Breast epithelium (tissue), 4 donors: ENCODE measurements at regions not wholly inside any gene's neighbourhood (a gene's known extent, or its start where the extent isn't known, plus 50 kb on each side); places are given as distances from the start of the nearest gene placed in this dataset.

Source experiments
- DNase-seq, 2 donors: peaks; one replicate each; pipeline ENCODE4 v3.0.0-alpha.2; 2019; ENCODE audit warnings: low spot score in 2 of 2
- H3K27ac ChIP-seq, 2 donors: fragments of 200-600 bp; sonication (generic) in 1 of 2; one replicate each; pipeline ENCODE4 v1.5.1; 2016 to 2019; ENCODE audit warnings: mild to moderate bottlenecking in 1 of 2
- H3K27me3 ChIP-seq, 2 donors: fragments of 200-600 bp; sonication (generic) in 1 of 2; one replicate each; pipeline versions ENCODE4 v1.5.1 to v1.6.0; 2017 to 2019; ENCODE audit warnings: control low read depth in 1 of 2, mild to moderate bottlenecking in 1 of 2
- H3K36me3 ChIP-seq: fragments of 200-600 bp; one replicate; pipeline ENCODE4 v1.5.1; 2019
- H3K4me1 ChIP-seq, 2 donors: fragments of 200-600 bp; sonication (generic); one replicate each; pipeline ENCODE4 v1.5.1; 2016 to 2019; ENCODE audit warnings: control low read depth in 1 of 2
- H3K4me3 ChIP-seq, 3 donors: fragments of 200-600 bp; sonication (generic); 1 replicate in 2 of 3; 2 replicates in 1 of 3; pipeline ENCODE4 v1.5.1; 2016 to 2019; ENCODE audit warnings: mild to moderate bottlenecking in 3 of 3, moderate library complexity in 2 of 3
- H3K9me3 ChIP-seq, 2 donors: fragments of 200-600 bp; sonication (generic) in 1 of 2; one replicate each; pipeline ENCODE4 v1.5.1; 2016 to 2019; ENCODE audit warnings: control low read depth in 1 of 2
- CTCF ChIP-seq, 3 donors: fragments of 450-650 bp; IDR thresholded peaks; one replicate each; pipeline ENCODE4 v1.5.1; 2016 to 2017; ENCODE audit warnings: antibody characterized with exemption in 3 of 3, mild to moderate bottlenecking in 3 of 3, moderate library complexity in 3 of 3
- POLR2A ChIP-seq: fragments of 450-650 bp; IDR thresholded peaks from one replicate; pipeline ENCODE4 v1.6.1; 2016; ENCODE audit warnings: antibody characterized with exemption, mild to moderate bottlenecking, moderate library complexity
- POLR2AphosphoS5 ChIP-seq, 3 donors: sonication (generic); formaldehyde crosslinking; IDR thresholded peaks; one replicate each; pipeline ENCODE4 v1.6.1; 2017; ENCODE audit warnings: antibody characterized with exemption in 3 of 3
- intact Hi-C: fragments of 100-400 bp; cut with DNase I; formaldehyde crosslinking; loops from one replicate; pipeline ENCODE4 v1.15.1; 2023; ENCODE audit warnings: low total_unique reads

- intact Hi-C loops: no loop called here
- no peaks in the 10 kb centered on the region for H3K4me1 ChIP-seq
- no peak overlapping the region for H3K27ac ChIP-seq
- no peaks in the 10 kb centered on the region for H3K27me3 ChIP-seq
- DNase-seq: no peak
- no peaks in the 10 kb centered on the region for H3K9me3 ChIP-seq
- no peaks in the 10 kb centered on the region for H3K36me3 ChIP-seq
- H3K4me3 ChIP-seq: no peak overlapping the region
- TF ChIP-seq POLR2AphosphoS5 (IDR thresholded peaks at IDR 0.05): no peak
- no peak for TF ChIP-seq POLR2A
- no peak for TF ChIP-seq CTCF (IDR thresholded peaks at IDR 0.05)
Observed at GRCh38 chr6:104506429-104506828, 353.3 kb downstream of the HACE1 start.

- Histone ChIP-seq H3K36me3 (no peaks in the 10 kb centered on the region), H3K27me3 (no peaks in the 10 kb centered on the region), H3K27ac (no peak overlapping the region), H3K9me3 (no peaks in the 10 kb centered on the region), H3K4me3 (no peak overlapping the region), H3K4me1 (no peaks in the 10 kb centered on the region)
- no peak for DNase-seq
- TF ChIP-seq POLR2AphosphoS5 (IDR thresholded peaks at IDR 0.05): no peak
- no peak for TF ChIP-seq CTCF (IDR thresholded peaks at IDR 0.05)
- no peak for TF ChIP-seq POLR2A
- intact Hi-C loops: no loop called here
Observed at GRCh38 chr6:104505838-104506237, 353.9 kb downstream of the HACE1 start.

- H3K4me1 ChIP-seq: no peaks in the 10 kb centered on the region
- TF ChIP-seq CTCF (IDR thresholded peaks at IDR 0.05) (no peak), POLR2A (no peak), POLR2AphosphoS5 (IDR thresholded peaks at IDR 0.05) (no peak)
- no peaks in the 10 kb centered on the region for H3K9me3 ChIP-seq
- H3K27ac ChIP-seq: no peak overlapping the region
- H3K4me3 ChIP-seq: no peak overlapping the region
- no peaks in the 10 kb centered on the region for H3K36me3 ChIP-seq
- intact Hi-C loops: no loop called here
- no peak for DNase-seq
- H3K27me3 ChIP-seq: no peaks in the 10 kb centered on the region
Observed at GRCh38 chr6:104500265-104500664, 359.5 kb downstream of the HACE1 start.

DNA sequence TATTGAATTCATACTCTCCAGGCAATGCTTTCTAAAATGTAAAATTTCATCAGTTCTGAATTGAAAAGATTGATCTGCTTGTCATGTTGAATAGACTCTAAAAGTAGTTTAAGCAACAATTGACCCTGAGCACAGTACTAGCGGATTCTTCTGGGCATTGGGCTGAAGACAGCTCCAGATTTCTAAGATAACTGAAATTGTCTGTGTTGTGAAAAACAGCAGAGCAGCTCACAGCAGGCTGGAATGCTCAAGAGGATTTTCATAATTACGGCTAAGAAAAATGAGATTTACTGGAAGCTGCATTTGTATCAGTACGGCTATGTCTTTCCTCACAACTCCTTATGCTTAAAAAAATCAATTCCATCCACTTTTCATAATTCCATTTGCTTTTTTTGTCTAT lies 373.7 kb downstream of the HACE1 start:
- Histone ChIP-seq H3K27ac (no peak overlapping the region), H3K4me1 (no peaks in the 10 kb centered on the region), H3K27me3 (no peaks in the 10 kb centered on the region), H3K9me3 (no peaks in the 10 kb centered on the region), H3K4me3 (no peak overlapping the region), H3K36me3 (no peaks in the 10 kb centered on the region)
- intact Hi-C loops: no loop called here
- DNase-seq: no peak
- no peak for TF ChIP-seq CTCF (IDR thresholded peaks at IDR 0.05)
- no peak for TF ChIP-seq POLR2AphosphoS5 (IDR thresholded peaks at IDR 0.05)
- TF ChIP-seq POLR2A: no peak

GRCh38 chr6:104484626-104485025 lies 375.1 kb downstream of the HACE1 start:
- H3K27me3 ChIP-seq: no peaks in the 10 kb centered on the region

More at GRCh38 chr6:104484626-104485025, 375.1 kb downstream of the HACE1 start:
- intact Hi-C loops: no loop called here
- Histone ChIP-seq H3K4me1 (no peaks in the 10 kb centered on the region), H3K4me3 (no peak overlapping the region), H3K36me3 (no peaks in the 10 kb centered on the region), H3K9me3 (no peaks in the 10 kb centered on the region), H3K27ac (no peak overlapping the region)
- TF ChIP-seq POLR2AphosphoS5 (IDR thresholded peaks at IDR 0.05) (no peak), CTCF (IDR thresholded peaks at IDR 0.05) (no peak), POLR2A (no peak)
- no peak for DNase-seq
